COR-L47 (cell line): ENCODE measurements at regions not wholly inside any gene's neighbourhood (a gene's known extent, or its start where the extent isn't known, plus 50 kb on each side); places are given as distances from the start of the nearest gene placed in this dataset.
"Not testable (repeated sequence)": the region's sequence is repeated elsewhere in the genome, so short reads cannot be mapped to it uniquely, and the experiment has no call there.

ENCODE experiments used
- DNase-seq: peaks from one replicate; lab custom pipeline; 2025; lab: John Stamatoyannopoulos, UW

DNA sequence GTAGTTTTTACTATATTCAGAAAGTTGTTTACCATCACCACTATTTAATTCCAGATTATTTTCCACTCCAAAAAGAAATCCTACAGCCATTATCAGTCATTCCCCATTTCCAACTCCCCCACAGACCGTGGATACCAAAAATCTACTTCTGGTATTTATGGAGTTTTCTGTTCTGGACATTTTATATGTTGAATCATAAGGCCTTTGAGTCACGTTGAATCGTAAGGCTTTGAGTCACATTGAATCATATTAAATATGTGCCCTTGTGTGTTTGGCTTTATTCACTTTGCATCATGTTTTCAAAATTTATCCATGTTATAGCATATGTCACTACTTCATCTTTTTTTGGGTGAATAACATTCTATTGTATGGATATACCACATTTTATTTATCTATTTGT lies 454.1 kb upstream of the NUDT12 start:
- DNase-seq, result no peak

DNA sequence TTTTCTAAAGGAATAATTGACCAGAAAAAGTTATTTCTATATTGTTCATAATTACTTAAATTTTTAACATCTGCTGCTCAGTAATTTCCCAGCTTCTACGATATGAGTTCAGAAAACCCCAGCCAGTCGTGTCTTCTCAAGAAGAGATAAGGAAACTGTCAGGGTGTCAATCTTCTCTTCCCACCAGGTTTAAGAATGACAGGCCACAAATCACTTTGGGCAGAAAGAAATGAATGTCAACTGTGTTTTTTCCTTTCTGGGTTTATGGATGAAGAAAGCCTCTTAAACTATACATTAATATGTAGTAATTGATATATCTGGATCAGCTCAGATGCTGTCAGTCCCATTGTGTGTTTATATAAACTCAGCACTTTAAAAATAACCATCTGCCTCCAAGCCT lies 453.2 kb upstream of the NUDT12 start:
- no peak for DNase-seq

DNA sequence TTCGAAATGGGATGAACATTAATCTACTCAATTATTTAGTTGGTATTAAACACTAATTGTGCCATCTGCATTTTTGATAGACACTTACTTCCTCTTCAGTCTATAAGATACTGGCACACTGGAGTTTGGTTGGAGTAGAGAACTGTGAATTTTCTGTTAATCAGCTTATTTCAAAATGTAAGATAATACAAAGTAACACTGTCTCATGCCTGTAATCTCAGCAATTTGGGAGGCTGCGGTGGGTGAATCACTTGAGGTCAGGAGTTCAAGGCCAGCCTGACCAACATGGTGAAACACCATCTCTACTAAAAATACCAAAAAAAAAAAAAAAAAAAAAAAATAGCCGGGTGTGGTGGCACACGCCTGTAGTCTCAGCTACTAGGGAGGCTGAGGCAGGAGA lies 440.2 kb upstream of the NUDT12 start:
- not testable (repeated sequence) for DNase-seq

DNA sequence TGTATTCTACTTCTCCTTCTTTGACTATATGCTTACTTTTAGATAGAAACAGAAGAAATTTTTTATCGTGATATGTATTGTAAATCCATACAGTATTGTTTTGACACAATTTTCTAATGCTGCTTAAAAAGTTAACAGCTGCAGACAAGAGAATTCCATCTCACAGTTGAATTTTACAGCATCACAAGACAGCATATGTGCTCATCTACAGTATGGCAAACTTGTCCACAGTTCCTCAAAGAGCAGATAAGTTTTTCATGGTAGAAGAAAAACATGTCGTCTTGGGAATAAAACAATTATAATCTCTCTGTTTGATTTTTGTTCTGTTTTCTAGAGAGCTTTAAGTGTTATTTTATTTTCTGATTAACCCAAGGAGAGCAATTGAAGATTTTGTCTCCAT lies 438.5 kb upstream of the NUDT12 start:
- no peak for DNase-seq

- DNase-seq, result no peak
Observed at GRCh38 chr5:103993031-103993430, 430.4 kb upstream of the NUDT12 start.

- no peak for DNase-seq
Observed at GRCh38 chr5:103990064-103990463, 427.5 kb upstream of the NUDT12 start.

- no peak for DNase-seq
Observed at GRCh38 chr5:103981592-103981991, 419.0 kb upstream of the NUDT12 start.

- DNase-seq, result no peak
Observed at GRCh38 chr5:103973669-103974068, 411.1 kb upstream of the NUDT12 start.

GRCh38 chr5:103966295-103966694 lies 403.7 kb upstream of the NUDT12 start:
- DNase-seq, result not testable (repeated sequence)

- DNase-seq, result no peak
Observed at GRCh38 chr5:103962023-103962422, 399.4 kb upstream of the NUDT12 start.

- DNase-seq, result no peak
Observed at GRCh38 chr5:103953601-103954382, 391.2 kb upstream of the NUDT12 start.

- DNase-seq, result no peak
Observed at GRCh38 chr5:103951776-103952175, 389.2 kb upstream of the NUDT12 start.

- no peak for DNase-seq
Observed at GRCh38 chr5:103943230-103943629, 380.6 kb upstream of the NUDT12 start.

- no peak for DNase-seq
Observed at GRCh38 chr5:103942587-103943186, 380.1 kb upstream of the NUDT12 start.

DNA sequence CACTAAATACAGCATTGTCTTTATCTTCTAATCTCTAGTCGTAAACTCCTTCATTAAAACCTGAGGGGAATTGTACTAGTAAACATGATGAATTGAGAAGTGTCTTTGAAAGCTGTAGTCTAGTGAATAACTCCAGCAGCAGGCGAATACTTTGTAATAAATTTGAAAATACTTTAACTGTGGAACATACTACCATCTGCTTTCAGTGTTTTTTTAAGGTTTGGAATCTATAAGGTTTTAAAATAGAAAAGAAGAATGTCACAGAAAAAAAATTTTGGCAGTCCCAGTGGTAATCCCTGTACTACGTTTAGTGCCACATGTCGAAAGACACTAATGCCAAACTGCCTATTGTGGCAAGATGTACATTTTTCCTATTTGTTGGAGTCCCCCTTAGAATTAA lies 379.0 kb upstream of the NUDT12 start:
- DNase-seq, result no peak

- DNase-seq, result no peak
Observed at GRCh38 chr5:103938146-103938695, 375.6 kb upstream of the NUDT12 start.

DNA sequence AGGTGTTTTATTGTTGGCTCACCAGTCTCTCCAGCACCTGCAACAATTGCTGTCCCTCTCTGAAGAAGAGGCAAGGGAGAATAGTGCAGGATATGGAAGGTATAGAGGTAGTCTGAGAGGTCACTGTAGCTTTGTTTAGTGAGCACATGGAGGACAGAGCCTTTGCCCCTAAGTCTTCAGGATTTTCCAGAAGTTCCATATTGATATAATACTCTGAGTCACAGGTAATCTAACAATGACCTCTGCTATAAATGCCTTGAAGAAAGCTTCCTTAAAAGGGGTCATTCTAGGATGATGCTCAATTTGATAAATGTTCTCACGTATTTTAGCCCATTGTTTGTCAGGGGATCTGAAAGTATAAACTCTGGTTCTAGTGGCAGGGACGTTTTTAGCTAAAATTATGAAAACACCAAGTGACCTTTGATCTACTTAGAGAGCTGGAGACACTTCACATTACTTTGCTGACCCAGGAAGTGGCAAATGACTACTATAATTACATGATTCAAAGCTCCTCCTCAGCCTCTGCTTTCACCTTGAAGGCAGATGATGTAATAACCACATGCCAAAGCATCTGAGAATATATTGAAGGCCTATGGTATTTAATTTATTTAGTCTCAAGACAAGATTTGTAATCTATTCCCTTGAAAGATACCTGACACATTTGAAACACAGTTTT lies 366.9 kb upstream of the NUDT12 start:
- DNase-seq, result no peak

GRCh38 chr5:103927739-103928138 lies 365.1 kb upstream of the NUDT12 start:
- no peak for DNase-seq

DNA sequence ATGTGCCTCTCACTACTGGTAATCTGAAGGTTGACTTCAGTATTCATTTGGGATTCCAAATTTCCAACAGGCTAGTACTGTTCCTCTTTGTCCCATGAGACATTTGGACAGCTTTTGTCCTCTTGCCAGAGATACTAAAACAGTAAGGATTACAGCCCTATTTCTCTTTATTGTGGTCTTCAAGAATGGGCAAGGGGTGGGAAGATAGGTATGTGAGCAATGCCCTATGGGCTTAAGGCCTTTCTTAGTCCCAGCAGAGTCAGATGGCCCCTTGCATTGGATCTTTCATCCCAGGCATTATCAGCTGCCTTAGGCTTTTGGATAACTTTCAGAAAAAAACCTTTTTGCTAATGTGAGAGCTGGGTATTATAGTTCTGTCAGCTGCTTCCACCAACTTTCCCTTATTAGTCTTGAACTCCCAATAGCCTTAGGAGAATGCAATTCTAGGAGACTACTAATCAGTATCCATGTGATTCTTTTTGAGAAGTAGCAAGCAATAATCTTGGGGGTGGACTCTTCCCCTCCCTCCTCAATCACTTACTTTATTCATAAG lies 361.1 kb upstream of the NUDT12 start:
- no peak for DNase-seq

GRCh38 chr5:103919506-103919905 lies 356.9 kb upstream of the NUDT12 start:
- DNase-seq, result no peak

DNA sequence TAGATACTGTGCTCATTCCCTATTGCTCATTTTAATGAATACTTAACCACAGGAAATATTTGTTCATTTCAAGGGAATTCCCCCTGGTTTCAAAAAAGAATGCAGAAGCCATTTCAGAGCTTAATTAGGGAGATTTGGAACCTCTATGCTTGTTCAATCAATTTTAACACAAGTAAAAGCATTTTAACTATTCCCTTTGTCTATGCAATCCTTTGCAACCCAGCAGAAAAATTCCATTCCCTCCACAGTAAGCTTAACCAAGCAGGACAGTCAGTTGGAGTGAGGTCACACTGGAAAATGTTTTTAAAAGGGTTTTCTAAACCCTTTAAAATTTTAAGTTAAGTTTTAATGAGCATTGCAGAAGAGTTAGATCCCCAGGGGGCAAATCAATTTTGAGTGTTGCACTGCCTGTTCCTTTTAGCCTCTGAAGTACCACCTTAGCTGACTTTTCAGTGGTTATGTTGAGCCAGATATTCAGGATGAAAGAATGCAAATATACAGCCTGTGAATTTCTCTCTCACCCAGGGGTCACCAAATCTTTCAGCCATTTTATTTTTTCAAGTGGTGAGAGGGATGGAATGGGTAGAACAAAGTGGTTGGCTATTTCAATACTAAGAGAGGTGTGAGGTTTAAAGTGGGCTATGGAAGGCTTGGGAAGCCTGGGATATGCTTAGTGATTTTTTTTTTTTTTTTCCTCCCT lies 356.2 kb upstream of the NUDT12 start:
- no peak for DNase-seq

- no peak for DNase-seq
Observed at GRCh38 chr5:103915081-103915480, 352.5 kb upstream of the NUDT12 start.
